Kidney (tissue), 13 donors: ENCODE measurements at regions not wholly inside any gene's neighbourhood (a gene's known extent, or its start where the extent isn't known, plus 50 kb on each side); places are given as distances from the start of the nearest gene placed in this dataset.

Source experiments
- DNase-seq, 5 donors: peaks; one replicate each; pipeline ENCODE4 v3.0.0-alpha.2; 2013 to 2020
- FAIRE-seq: peaks from 2 replicates; lab custom pipeline; 2012; peaks lifted over from hg19 to GRCh38; lab: Jason Lieb, UNC
- H3K27ac ChIP-seq, 2 donors: one replicate each; pipeline ENCODE4 v1.7.0; 2013; ENCODE audit warnings: low read depth in 2 of 2, low read length in 2 of 2, inconsistent platforms in 1 of 2
- H3K27me3 ChIP-seq: one replicate; pipeline ENCODE4 v1.7.1; 2013; ENCODE audit warnings: low read length, inconsistent platforms; ENCODE audit not compliant: control insufficient read depth, insufficient read depth
- H3K36me3 ChIP-seq, 3 donors: one replicate each; pipeline versions ENCODE4 v1.7.0 to v1.7.1; 2013; ENCODE audit warnings: low read length in 3 of 3, control low read depth in 1 of 3, inconsistent platforms in 1 of 3; ENCODE audit not compliant: insufficient read depth in 3 of 3, control insufficient read depth in 2 of 3
- H3K4me1 ChIP-seq, 3 donors: one replicate each; pipeline versions ENCODE4 v1.7.0 to v1.7.1; 2013; ENCODE audit warnings: low read length in 3 of 3, inconsistent platforms in 1 of 3, low read depth in 1 of 3; ENCODE audit not compliant: control insufficient read depth in 2 of 3, insufficient read depth in 2 of 3
- H3K4me3 ChIP-seq, 3 donors: one replicate each; pipeline versions ENCODE4 v1.7.0 to v1.8.1; 2013; ENCODE audit warnings: low read length in 3 of 3, control low read depth in 1 of 3, inconsistent platforms in 1 of 3
- H3K9ac ChIP-seq, 3 donors: one replicate each; pipeline versions ENCODE4 v1.7.0 to v1.7.1; 2013; ENCODE audit warnings: low read length in 3 of 3, control low read depth in 1 of 3, inconsistent platforms in 1 of 3
- H3K9me3 ChIP-seq, 3 donors: one replicate each; pipeline versions ENCODE4 v1.7.0 to v1.7.1; 2013; ENCODE audit warnings: low read length in 3 of 3, control low read depth in 1 of 3, inconsistent platforms in 1 of 3; ENCODE audit not compliant: control insufficient read depth in 2 of 3, insufficient read depth in 1 of 3
- intact Hi-C: fragments of 100-400 bp; cut with DNase I; formaldehyde crosslinking; loops from one replicate; pipeline ENCODE4 v1.11.1; 2022
- TF ChIP-seq, protein P1 (sequence below): IDR thresholded peaks from 3 replicates; pipeline ENCODE4 v1.5.1; 2012; ENCODE audit warnings: mild to moderate bottlenecking, moderate library complexity, borderline replicate concordance; ENCODE audit not compliant: insufficient read depth; ENCODE audit errors: extremely low read depth
- donor health status: control.
- donor health status: control.
- donor health status: control.
- donor health status: control.
- donor health status: control.
- donor health status: DM: yes; HTN: yes; CAD: no.
- donor health status: Normal renal cell carcinoma (clear cell type).

DNA sequence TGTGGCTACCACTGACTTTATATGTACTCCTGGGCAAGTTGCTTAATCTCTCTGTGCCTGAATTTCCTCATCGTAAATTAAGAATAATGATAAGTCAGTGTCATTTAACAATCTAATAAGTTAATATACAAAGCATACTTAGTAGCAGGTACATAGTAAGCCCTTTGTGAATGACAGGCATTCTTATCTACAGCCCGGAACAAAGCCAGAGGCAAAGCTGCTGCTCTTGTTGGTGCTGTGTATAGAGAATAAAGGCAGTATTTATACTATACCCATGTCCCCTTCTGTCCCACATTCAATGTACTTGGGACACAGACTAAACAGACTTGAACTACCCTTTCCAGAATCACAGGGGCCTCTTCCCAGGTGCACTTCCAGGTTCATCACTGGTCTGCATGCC is 229.7 kb upstream of the NCAM1 start:
- H3K36me3 ChIP-seq = no peaks in the 10 kb centered on the region
- no peaks in the 10 kb centered on the region for H3K9me3 ChIP-seq
- FAIRE-seq (no peak), DNase-seq (no peak)
- no peaks in the 10 kb centered on the region for H3K4me1 ChIP-seq
- TF ChIP-seq, protein P1, sequence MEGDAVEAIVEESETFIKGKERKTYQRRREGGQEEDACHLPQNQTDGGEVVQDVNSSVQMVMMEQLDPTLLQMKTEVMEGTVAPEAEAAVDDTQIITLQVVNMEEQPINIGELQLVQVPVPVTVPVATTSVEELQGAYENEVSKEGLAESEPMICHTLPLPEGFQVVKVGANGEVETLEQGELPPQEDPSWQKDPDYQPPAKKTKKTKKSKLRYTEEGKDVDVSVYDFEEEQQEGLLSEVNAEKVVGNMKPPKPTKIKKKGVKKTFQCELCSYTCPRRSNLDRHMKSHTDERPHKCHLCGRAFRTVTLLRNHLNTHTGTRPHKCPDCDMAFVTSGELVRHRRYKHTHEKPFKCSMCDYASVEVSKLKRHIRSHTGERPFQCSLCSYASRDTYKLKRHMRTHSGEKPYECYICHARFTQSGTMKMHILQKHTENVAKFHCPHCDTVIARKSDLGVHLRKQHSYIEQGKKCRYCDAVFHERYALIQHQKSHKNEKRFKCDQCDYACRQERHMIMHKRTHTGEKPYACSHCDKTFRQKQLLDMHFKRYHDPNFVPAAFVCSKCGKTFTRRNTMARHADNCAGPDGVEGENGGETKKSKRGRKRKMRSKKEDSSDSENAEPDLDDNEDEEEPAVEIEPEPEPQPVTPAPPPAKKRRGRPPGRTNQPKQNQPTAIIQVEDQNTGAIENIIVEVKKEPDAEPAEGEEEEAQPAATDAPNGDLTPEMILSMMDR = no peak
- no peak overlapping the region for H3K9ac ChIP-seq
- H3K27ac ChIP-seq = no peak overlapping the region
- H3K27me3 ChIP-seq = no peaks in the 10 kb centered on the region
- intact Hi-C loops = no loop called here
- H3K4me3 ChIP-seq = no peak overlapping the region

DNA sequence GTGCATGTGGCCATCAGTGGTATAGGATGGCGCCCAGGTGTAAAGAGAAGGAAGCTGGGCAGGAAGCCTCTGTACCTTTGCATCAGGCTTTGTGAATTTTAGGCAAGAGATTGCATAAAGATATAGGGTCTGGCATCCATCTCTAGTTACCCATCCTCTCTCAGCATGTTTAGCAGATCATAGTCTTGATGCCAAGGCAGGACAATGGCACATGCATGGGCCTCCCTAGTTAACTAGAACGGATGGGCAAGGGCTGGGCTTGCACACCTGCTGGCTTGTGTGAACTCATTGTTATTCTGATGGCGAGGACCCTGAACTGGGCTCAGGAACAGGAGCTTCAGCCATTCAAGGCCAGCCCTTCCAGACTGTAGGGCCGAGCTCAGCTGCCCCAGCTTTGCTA is 229.2 kb upstream of the NCAM1 start:
- no peak overlapping the region for H3K4me3 ChIP-seq
- no peak for DNase-seq
- no peaks in the 10 kb centered on the region for H3K36me3 ChIP-seq
- H3K27ac ChIP-seq = no peak overlapping the region
- no peaks in the 10 kb centered on the region for H3K27me3 ChIP-seq
- no peak for FAIRE-seq
- intact Hi-C loops = no loop called here
- H3K9me3 ChIP-seq = no peaks in the 10 kb centered on the region
- TF ChIP-seq, protein P1 = no peak
- H3K9ac ChIP-seq = no peak overlapping the region
- no peaks in the 10 kb centered on the region for H3K4me1 ChIP-seq

DNA sequence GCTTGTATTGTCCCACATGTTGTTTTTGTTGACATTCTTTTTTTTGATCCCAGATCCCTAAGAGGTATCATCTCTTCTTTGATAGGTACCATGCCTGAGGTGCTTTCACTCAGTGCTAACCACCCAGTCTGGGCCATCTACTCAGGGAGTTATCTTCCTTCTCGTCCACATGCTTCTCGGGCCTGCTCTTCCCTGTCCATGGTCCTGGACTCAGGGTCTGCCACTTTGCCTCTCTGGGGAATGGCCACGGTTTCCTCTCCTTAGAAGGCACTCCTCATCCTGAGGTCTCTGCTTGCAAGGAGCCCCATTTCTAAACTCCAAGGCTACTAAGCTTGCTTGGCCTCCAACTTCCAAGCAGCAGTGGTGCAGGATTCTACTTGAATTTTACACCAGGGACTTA is 227.0 kb upstream of the NCAM1 start:
- FAIRE-seq (no peak), DNase-seq (peak in 4 of 5 donors; percentile 77 to 90 (median 82))
- intact Hi-C loops = no loop called here
- H3K9me3 ChIP-seq = no peaks in the 10 kb centered on the region
- no peaks in the 10 kb centered on the region for H3K4me1 ChIP-seq
- H3K4me3 ChIP-seq = no peak overlapping the region
- no peaks in the 10 kb centered on the region for H3K27me3 ChIP-seq
- H3K9ac ChIP-seq = no peak overlapping the region
- H3K27ac ChIP-seq = no peak overlapping the region
- TF ChIP-seq, protein P1 = no peak
- no peaks in the 10 kb centered on the region for H3K36me3 ChIP-seq

DNA sequence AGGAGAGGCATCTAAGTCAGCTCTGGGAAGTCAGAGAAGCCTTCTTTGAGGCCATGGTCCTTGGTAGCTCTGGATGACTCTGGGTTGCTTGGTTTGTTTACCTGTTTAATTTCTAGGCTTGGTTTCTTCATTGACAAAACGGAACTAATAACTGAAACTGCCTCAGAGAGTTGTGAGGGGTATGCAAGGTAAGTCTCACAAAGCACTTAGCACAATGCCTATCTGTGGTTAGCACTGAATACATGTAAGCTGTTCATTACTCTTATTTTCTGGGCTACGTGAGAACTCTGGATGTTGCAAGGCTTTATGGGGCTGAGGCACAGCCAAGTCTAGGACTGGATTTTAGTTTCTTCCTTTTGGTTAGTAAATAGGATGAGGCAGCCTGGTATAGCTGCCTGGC is 225.8 kb upstream of the NCAM1 start:
- intact Hi-C loops = no loop called here

More for the DNA sequence above, 225.8 kb upstream of the NCAM1 start:
- TF ChIP-seq, protein P1 = no peak
- Histone ChIP-seq H3K4me1 (no peaks in the 10 kb centered on the region), H3K9me3 (no peaks in the 10 kb centered on the region), H3K9ac (no peak overlapping the region), H3K27ac (no peak overlapping the region), H3K4me3 (no peak overlapping the region), H3K36me3 (no peaks in the 10 kb centered on the region), H3K27me3 (no peaks in the 10 kb centered on the region)
- DNase-seq (no peak), FAIRE-seq (no peak)
